ENCODE measurements at regions not wholly inside any gene's neighbourhood (a gene's known extent, or its start where the extent isn't known, plus 50 kb on each side); places are given as distances from the start of the nearest gene placed in this dataset.

DNA sequence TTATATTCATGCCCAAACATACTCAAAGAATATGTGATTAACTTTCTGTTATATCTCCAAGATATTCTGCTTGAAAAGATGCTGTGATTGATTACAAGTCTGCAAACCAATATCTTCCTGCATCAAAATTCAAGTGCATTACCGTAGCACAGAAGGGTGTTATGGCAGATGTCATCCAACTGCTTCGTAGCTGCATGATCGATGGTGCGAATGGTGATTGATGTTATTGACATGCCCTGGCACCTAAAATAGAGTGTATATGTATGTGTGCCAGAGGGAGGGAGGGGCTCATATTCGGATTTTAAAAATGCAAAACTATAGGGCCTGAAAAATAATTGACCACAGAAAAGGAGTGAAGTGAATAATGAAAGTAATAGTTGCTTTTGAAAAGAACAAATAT is 882.1 kb upstream of the NUDT12 start:
- DNase-seq: no peak

DNA sequence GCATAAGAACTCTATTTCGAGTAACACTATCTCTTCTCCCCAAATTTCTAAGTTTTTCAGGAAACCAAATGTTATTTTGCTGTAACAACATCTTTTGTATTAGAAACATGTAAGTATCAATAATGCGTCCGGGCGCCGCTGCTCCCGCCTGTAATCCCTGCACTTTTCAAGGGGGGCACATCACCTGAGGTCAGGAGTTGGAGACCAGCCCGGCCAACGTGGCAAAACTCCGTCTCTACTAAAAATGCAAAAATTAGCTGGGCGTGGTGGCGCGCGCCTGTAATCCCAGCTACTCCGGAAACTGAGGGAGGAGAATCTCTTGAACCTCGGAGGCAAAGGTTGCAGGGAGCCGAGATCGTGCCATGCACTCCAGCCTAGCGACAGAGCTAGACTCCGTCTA is 881.1 kb upstream of the NUDT12 start:
- DNase-seq: no peak

DNA sequence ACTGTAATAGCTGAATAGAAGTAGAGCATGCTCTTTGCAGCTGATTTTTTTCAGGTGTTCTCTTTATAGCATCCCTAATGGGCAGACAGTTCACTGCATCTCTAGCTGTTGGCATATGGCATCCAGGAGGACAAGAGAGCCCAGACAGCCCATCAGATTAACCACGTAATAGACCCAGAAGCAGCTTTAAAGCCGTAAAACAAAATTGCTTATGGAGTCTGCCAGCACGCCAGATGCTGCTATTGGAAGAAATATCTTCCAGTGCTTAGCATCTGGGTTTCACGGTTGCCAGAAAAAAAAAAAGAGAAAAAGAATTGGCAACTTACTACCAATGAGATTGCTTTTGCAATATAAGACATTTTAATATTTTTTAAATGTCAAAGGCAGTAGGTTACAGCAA is 869.4 kb upstream of the NUDT12 start:
- no peak for DNase-seq

- DNase-seq: no peak
Measured at GRCh38 chr5:104431002-104431620, 868.5 kb upstream of the NUDT12 start.

GRCh38 chr5:104429911-104430310 is 867.3 kb upstream of the NUDT12 start:
- DNase-seq: no peak

DNA sequence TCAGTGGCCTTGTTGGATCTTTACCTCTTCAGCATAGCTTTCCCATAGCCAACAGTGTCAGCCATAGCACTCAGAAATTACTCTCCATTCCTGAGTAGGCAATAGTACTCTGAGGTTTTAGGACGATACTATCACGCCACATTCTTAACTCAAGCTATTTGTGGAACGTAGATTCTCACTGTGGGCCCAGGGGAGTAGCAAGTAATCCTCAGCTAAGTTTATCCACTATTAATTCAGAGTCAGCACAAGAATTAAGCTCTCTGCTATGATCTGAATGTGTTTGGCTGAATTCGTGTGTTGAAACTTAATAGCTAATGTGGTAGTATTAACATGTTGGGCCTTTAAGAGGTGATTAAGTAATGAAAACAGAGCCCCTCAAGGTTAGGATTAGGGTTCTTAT is 858.8 kb upstream of the NUDT12 start:
- DNase-seq: no peak

DNA sequence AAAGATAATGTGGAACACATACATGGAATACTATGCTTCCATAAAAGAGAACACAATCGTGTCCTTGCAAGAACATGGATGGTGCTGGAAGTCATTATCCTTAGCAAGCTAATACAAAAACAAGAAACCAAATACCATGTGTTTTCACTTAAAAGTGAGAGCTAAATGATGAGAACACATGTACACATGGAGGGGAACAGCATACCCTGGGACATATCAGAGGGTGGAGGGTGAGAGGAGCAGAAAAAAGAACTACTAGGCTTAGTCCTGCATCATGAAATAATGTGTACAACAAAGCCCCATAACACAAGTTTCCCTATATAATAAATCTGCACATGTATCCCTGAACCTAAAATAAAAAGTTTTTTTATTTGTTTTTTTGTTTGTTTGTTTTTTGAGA is 855.5 kb upstream of the NUDT12 start:
- DNase-seq: no peak

DNA sequence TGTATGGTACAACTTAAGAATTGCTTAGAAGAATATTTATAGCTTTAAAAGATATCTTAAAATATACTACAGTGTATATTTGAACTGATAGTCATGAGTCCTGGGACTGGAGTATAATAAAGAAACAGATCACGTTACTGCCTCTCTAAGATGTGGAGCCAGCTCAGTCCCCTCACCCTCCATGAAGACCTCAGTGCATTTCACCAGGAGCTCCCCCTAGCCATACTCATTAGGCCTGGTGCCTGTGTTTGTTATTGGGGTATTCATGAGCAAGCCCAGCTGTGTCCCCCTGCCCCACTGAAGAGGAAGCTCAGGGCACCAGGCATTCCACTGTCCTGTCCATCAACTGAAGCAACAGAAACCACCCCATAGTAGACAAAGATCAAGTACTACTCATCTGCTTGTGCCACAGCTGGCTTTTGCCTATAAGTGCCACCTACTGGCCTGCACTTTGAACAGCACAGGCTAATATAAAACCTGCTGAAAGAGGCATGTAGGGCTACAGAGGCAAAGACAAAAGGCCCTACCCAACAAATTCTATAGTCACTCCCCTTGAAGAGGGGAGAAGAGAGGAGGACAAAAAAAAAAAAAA is 850.2 kb upstream of the NUDT12 start:
- no peak for DNase-seq

DNA sequence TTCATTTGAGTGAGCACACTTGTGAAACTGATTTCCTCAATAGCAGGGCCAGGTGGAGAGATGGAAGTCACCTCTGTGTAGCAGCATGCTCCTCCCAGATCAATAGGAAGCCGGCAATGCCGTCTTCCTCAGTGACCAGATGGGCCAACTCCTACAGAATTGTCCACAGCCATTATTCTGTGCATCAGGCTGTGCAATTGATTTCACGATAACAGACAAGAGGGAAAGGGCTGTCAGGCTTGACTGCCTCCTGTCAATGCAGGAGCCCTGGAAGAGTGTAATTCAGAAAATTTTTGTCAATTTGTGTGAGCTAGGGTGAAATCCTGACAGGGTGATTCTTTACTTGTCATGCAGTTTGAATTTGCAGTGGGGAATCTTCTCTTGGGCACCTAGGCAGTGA is 838.4 kb upstream of the NUDT12 start:
- no peak for DNase-seq

GRCh38 chr5:104385906-104386305 is 823.3 kb upstream of the NUDT12 start:
- DNase-seq: no peak

GRCh38 chr5:104375345-104375744 is 812.8 kb upstream of the NUDT12 start:
- no peak for DNase-seq

DNA sequence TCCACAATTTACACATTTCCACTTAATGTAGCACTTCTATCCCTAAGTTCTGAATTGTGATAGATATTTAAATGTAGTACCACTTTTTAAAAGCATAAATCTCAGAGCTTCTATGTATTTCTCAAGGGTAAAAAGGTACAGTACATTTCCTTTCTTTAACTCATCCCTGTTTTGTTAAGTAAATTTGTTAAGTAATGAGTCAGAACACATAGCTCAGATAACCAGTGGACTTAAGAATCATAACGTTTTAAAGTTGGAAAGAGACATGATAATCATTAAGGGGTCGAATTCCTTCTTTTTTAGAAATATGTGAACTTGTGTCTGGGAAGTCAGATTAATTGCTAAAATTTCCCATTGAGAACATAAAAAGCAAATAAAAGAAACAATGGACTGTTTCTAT is 810.2 kb upstream of the NUDT12 start:
- DNase-seq: no peak

DNA sequence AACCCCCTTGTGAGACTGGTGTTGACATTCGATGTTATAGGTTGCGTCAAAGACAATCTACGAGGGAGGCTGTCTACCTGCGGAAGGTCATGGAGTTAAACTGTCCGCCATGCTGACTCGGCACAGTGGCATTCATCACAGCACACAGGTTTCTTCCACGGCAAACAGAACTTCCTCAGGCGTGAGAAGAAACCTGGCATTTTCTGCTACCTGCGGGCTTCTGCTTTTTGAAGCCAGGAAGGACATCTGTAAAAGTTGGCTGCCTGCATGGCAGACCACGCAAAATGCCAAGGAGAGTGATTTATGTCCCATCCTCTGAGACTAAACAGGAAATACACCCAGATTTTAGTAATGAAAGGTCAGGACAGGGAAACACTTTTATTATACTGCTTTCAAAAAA is 809.8 kb upstream of the NUDT12 start:
- DNase-seq: no peak

GRCh38 chr5:104370523-104370922 is 807.9 kb upstream of the NUDT12 start:
- no peak for DNase-seq

- no peak for DNase-seq
Measured at GRCh38 chr5:104367978-104368377, 805.4 kb upstream of the NUDT12 start.

GRCh38 chr5:104363567-104363966 is 801.0 kb upstream of the NUDT12 start:
- no peak for DNase-seq

DNA sequence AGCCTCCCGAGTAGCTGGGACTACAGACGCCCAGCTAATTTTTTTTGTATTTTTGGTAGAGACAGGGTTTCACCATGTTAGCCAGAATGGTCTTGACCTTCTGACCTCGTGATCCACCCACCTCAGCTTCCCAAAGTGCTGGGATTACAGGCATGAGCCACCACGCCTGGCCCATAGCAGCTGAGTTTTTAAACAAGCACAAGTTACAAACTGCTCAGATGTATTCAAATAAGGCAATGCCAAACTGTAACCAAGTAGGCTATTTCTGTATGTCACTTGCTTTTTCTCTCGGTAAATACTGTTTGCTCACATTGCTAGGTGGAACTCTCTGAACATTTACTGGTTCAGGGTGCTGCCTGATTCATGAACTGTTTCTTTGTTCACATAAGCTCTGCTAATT is 799.3 kb upstream of the NUDT12 start:
- no peak for DNase-seq

DNA sequence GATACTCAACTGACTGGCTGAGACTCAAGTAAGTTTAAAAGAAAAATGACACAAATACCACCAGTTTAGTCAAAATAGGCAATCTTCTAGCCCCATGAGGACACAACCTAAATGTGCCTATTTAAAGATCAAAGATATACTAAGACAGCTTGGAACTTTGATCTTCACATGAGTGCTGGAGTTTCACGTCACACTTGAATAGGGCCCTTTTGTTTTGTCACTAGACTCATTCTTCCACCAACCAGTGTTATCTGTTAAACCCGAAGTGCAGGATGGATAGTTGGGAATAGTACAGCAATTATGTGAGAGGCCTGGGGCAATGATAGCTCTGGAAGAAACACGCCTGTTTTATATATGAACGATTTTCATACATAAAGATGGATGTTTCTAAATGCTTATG is 792.8 kb upstream of the NUDT12 start:
- DNase-seq: no peak

DNA sequence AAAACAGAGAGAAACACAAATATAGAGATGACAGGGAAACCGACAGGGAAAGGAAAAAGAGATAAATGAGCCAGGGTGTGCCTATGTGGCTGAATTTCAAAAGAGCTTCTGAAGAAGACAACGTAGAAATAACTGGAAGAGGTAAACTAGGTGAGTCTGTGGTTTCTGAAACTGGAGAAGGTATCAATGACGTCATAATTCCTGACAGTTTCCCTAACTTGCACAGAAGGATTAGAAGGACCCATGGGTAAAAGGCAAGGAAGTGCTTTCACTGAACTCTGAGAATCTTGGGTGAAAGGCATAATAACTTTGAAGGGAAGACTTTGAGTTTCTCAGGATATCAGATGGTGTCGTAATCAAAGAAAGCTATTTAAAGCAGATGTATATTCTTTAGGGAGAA is 790.8 kb upstream of the NUDT12 start:
- DNase-seq: no peak

GRCh38 chr5:104352954-104353353 is 790.4 kb upstream of the NUDT12 start:
- DNase-seq: no peak

DNA sequence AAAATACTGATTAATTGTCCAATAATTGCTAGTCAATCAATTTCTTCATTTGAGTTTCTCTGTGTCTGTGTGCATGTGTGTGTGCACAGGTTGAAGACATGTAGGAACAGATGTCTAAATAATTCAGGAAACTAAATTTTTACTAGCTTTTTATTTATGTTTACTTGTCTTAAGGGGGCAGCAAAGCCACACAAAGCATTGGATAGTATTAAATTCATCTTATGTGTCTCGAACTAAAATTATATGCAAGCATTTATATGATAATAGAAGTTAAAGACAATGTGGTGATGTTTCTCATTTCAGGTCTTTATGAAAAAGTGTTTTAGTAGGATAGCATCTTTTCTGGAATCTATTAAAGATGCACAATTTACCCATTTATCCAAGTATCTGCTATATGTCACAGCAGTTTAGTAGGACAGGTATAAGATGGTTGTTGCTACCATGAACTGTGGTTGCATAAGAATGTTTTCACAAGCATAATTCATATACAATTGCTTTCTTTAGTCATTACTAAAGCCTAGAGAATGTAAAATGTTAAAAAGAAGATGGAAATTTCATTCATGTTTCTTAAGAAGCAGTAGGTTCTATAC is 784.6 kb upstream of the NUDT12 start:
- no peak for DNase-seq

DNA sequence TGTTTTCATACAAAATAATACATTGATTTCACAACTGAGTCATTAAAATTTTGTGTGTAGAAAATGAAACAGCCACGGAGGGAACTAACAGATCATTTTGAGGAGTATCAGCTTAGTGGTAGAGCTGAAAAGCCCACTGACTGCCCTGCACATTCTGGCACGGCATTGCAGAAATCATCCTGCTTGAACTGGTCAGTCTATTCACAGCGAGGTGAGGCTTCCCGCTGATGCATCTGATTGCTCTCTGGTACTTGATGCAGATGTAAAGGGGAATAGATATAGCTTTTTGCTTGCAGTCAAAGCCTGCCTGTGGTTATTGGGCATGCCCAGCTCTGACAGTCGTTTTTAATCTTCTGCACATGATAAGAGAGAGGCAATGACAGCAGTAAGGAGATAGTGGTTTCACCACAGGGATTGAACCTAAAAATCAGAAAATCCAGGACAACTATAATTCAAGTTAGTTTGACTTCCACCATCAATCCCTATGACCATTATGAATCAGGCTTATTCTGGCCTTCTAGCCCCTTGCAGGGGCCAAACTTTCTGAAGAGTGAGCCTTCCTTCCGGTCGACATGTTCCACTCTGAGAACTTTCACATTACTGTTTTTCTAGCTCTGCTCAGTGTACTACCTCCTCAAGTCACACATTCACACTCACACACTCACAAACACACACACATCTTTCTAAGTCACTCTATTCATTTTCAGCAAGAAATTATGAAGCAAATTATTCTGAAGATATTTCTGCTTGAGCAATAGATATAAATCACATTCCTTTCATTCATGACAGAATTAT is 782.8 kb upstream of the NUDT12 start:
- no peak for DNase-seq

DNA sequence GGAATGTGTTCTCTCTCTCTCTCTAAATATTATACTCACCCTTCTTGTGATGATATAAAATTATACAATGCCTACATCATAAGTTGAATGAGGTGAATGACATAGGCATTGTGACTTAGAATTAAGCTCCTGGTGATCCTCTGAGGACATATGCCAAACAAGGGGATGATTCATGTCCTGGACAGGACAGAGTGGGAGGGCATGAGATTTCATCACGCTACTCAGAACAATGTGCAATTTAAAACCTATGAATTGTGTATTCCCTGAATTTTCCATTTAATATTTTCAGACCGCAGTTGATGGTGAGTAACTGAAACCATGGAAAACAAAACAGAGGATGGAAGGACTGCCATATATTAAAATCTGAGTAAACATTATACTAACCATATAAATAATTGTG is 782.2 kb upstream of the NUDT12 start:
- no peak for DNase-seq

- no peak for DNase-seq
Measured at GRCh38 chr5:104327801-104328200, 765.2 kb upstream of the NUDT12 start.

All from CD4-positive, alpha-beta T cell treated with Interleukin-4 for 4 hours (primary cell).